SIG-M5 treated with dmso at 0.1 percent for 504 hours (cell line): ENCODE measurements at regions not wholly inside any gene's neighbourhood (a gene's known extent, or its start where the extent isn't known, plus 50 kb on each side); places are given as distances from the start of the nearest gene placed in this dataset.

ENCODE experiments used
- DNase-seq: peaks from one replicate; lab custom pipeline; 2025; ENCODE audit not compliant: unreplicated experiment; lab: John Stamatoyannopoulos, UW

DNA sequence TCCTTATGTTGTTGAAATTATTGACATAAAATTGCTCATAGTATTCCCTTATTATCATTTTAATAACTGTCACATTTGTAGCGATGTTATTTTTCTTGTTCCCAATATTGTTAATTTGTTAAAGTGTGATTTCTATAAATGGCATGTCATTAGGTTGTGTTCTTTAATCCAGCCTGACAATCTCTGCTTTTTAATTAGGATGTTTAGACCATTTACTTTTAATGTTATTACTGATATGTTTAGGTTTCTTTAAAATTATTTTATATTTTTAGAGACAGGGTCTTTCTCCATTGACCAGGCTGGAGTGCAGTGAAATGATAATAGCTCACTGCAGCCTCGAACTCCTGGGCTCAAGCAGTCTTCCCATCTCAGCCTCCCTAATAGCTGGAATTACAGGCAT is 408.5 kb downstream of the DLEU7 start:
- DNase-seq: no peak

GRCh38 chr13:50437252-50437651 is 406.2 kb downstream of the DLEU7 start:
- no peak for DNase-seq

- DNase-seq: no peak
Measured at GRCh38 chr13:50438351-50438750, 405.1 kb downstream of the DLEU7 start.

DNA sequence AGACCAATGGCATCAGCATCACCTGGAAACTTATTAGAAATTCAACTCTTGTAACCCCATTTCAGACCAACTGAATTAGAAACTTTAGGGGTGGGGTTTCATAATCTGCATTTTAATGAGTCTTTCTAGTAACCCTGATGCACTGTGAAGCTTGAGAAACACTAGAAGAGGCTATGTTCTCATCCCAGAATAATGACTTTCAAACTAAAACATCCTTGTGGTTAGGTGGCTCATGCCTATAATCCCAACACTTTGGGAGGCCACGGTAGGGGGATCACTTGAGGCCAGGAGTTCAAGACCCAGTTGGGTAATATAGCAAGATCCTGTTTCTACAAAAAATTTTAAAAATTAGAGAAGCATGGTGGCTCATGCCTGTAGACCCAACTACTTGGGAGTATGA is 402.4 kb downstream of the DLEU7 start:
- no peak for DNase-seq

GRCh38 chr13:50444726-50445125 is 398.8 kb downstream of the DLEU7 start:
- no peak for DNase-seq

DNA sequence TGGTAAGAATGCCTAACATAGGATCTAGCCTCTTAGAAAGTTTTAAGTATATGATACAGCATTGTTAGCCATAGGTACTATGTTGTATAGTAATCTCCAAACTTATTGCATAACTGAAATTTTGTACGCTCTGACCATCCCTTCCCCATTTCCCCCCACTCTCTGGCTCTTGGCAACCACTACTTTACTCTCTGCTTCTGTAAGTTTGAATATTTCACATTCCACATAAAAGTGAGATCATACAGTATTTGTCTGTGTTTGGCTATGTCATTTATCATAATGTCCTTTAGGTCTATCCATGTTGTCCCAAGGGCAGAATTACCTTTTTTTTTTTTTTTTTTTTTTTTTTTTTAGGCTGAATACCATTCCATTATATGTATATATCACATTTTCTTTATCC is 396.9 kb downstream of the DLEU7 start:
- DNase-seq: no peak

DNA sequence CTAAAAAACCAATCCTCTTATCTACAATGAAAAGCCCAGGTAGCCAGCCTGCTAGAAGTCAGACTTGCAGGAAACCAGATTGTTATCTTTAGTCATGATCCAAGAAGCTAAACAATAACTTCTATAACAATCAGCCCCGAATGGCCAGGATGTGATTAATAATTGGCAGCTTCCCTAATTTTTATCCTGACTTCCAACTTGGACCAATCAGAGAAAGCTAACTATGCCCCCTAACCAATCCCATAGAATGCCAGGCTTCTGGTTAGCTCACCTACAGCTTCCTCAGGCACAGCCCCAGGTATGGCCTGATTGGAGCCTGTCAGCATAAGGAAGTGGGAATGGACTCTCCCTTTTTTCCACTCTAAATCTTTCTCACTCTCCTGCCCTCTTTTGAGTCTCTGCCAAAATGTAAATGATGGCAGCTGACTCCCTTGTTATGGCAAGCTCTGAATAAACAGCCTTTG is 394.9 kb downstream of the DLEU7 start:
- no peak for DNase-seq

GRCh38 chr13:50449465-50449864 is 394.0 kb downstream of the DLEU7 start:
- DNase-seq: no peak

DNA sequence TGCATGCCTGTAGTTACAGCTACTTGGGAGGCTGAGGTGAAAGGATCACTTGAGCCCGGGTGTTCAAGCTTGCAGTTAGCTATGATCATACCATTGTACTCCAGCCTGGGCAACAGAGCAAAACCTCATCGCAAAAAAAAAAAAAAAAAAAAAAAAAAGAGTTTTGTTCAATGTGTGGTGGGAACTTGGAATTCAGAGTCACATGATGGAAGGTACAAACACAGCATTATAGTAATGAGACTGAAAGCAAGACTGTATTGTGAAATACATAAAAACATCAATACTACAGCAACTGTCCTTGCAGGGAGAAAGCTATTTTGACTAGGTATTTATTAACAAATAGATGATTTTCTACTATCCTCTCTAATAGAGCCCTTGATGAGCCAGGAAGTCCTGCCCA is 393.2 kb downstream of the DLEU7 start:
- DNase-seq: no peak

DNA sequence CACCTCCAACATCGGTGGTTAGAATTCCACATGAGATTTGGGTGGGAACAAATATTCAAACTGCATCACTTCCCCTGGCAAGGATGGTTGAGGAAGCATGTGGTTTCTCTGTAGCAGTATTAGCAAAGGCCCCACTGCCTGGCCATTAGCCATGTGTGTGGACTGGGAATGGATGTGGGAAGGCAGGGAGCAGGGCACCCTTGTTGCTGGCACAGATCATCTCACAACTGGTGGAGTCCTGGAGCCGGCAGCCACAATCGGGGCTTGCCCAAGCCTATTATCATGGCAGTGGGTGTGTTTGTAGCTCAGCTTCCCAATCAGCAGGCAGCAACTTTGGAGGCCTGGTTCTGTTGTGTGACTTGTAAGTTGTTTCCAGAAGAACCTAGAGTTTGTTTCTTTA is 391.9 kb downstream of the DLEU7 start:
- DNase-seq: no peak

DNA sequence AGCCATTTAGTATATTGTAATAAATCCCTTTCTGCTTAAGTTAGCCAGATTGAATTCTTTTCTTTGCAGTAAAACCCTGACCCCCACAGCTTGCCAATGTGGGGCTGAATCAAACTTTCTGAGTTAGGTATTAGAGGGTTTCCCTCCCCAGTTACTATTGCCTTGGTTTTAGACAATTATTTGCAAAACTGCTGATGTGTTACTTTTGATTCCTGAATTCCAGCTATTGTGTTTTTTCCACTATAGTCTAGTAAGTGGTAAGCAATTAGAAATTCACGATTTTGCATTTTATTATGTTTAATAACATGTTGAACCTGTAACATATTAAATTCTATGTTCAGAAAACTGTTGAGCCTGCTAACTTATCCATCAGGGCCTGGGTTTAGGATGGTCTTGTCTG is 391.5 kb downstream of the DLEU7 start:
- no peak for DNase-seq

GRCh38 chr13:50452756-50453155 is 390.7 kb downstream of the DLEU7 start:
- DNase-seq: no peak

- no peak for DNase-seq
Measured at GRCh38 chr13:50453188-50453587, 390.3 kb downstream of the DLEU7 start.

- no peak for DNase-seq
Measured at GRCh38 chr13:50456111-50456510, 387.4 kb downstream of the DLEU7 start.

- DNase-seq: no peak
Measured at GRCh38 chr13:50457415-50458393, 385.8 kb downstream of the DLEU7 start.

DNA sequence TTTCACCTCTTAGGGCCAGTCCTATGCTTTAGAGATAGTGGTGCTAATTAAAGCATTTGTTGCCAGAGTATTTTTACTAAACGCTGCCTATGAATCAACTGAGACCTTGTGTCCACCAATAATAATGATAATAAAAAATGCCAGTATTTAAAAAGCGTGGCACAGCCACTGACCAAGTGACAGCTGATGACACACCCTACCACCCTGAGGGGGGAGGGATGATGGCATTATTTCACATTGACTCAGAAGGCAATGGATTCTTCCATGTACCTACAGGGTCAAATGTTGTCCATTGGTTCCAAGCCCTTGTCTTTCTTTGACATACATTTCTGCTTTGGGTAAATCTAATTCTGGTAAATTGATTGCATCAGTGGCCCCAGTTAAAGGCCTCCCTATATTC is 384.4 kb downstream of the DLEU7 start:
- no peak for DNase-seq

- no peak for DNase-seq
Measured at GRCh38 chr13:50459658-50460057, 383.8 kb downstream of the DLEU7 start.

DNA sequence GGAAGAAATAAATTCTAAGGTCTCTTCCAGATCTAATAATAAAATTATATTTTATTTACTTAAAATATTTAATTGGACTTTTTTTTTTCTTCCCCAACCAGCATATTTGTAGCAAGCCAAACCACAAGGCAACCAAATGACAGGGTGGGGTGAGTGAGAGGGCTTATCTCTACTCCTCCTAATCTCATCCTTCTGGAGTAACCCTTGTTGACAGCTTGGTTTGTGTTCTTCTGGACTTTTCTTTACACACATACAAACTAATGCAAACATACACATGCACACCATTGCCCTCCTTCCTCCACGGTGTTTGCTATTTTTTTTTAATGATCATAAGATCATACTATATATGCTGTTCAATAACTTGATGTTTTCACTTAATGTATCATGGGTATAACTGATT is 383.1 kb downstream of the DLEU7 start:
- no peak for DNase-seq

- no peak for DNase-seq
Measured at GRCh38 chr13:50461189-50461588, 382.3 kb downstream of the DLEU7 start.

- DNase-seq: no peak
Measured at GRCh38 chr13:50463719-50464118, 379.8 kb downstream of the DLEU7 start.

DNA sequence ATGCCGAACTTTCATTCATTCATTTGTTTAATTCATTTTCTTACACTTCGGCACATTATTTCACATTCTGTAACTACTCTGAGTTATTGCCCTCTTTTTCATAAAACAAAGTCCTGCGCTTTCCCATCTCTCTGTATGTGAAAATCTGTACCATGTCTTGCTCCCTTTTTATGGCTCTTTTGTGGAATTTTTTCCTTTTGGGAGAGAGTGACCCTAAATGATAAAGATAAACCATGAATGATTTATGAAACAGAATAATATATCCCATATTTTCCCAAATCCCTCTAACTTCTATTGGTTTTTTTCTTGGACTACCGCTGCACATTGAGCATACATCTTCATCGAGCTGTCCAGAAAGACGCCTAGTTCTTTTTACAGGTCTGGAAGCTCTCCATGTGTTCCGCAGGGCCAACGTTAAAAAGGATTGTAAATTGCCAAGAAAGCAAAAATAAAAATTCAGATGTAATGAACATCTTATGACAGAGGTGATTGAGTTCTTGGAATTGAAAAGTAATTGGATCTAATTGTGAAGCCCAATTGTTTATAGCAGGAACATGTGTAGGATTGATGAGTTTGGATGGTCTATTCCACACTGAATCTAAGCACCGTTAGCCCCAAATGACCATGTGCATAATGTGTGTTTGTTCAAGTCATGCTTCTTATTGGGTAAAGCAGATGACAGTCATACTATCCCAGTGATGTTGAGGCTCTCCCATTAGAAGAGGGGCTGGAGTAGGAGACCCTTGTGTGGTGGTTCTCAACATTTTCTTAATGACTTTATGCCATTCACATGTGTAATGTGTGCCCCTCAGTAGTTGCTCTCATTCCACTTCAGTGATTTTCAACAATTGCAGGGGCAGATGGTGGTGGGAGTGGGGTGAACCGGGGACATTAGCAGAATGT is 378.9 kb downstream of the DLEU7 start:
- DNase-seq: no peak

GRCh38 chr13:50466456-50466855 is 377.0 kb downstream of the DLEU7 start:
- DNase-seq: no peak
